Endometrium (tissue), 2 donors: ENCODE measurements at regions not wholly inside any gene's neighbourhood (a gene's known extent, or its start where the extent isn't known, plus 50 kb on each side); places are given as distances from the start of the nearest gene placed in this dataset.
A peak's percentile ranks its signal among the peaks of the same experiment; 100 is the strongest.
"Not testable (repeated sequence)": the region's sequence is repeated elsewhere in the genome, so short reads cannot be mapped to it uniquely, and the experiment has no call there.

Experiments
- FAIRE-seq: peaks from 2 replicates; lab custom pipeline; 2012; peaks lifted over from hg19 to GRCh38; lab: Jason Lieb, UNC
- donor health status: control.
- donor health status: control.

GRCh38 chr4:133320576-133321170 lies 171.6 kb downstream of the PCDH10 start:
- FAIRE-seq, result peak; percentile 46

DNA sequence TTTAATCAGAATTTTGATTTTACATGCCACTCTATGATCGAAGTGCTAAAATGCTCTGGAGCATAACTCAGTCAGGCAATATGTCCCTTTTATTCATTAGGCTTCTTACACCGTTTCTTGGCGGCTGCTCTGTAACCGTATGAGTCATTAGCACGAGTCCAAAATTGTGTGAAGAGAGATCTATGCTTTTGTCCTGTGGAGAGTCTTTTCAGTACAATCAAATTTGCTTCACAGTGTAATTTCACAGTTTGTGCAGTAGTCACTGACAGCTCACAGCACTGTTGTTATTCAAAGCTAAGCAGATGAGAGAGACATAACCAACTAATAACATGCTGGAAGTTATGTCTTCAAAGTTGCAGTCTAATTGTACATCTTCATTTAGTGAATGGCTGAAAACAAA lies 167.8 kb downstream of the PCDH10 start:
- no peak for FAIRE-seq

GRCh38 chr4:133314991-133315390 lies 165.9 kb downstream of the PCDH10 start:
- FAIRE-seq, result no peak

GRCh38 chr4:133287396-133287795 lies 138.3 kb downstream of the PCDH10 start:
- no peak for FAIRE-seq

DNA sequence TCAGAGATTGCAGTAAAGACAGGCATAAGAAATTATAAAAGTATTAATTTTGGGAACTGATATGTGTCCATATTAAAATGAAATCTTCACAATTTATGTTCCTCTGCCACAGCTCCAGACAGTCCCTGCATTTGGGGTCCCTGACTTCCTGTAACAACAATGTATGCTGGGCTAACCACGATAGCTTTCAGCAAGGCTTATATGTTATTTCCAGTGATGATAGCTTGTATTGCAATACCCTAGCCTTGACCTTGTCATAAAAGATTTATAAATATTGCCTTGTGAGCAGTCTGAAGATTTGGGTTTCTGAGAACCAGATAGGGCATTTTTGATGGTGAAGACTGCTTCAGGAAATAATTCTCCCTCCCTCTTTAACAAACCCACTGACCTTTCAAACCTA lies 129.5 kb downstream of the PCDH10 start:
- no peak for FAIRE-seq

GRCh38 chr4:133277940-133278339 lies 128.8 kb downstream of the PCDH10 start:
- FAIRE-seq, result not testable (repeated sequence)

DNA sequence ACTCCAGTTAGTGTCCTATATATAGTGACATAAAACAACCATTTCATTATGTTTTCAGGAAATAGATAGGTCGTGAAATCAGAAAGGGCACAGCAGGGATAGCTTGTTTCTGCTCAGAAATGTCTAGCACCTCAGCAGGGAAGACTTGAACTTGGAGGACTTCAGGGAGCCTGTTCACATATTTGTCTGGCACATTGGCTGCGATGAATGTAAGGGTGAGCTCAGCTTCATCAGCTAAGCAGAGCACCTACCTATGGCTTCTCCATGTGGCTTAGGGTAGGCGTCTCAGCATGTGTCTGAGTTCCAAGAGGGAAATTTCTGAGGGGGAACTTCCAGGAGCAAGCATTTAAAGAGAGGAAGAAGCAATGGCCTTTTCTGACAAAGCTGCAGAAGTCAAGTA lies 126.2 kb downstream of the PCDH10 start:
- FAIRE-seq, result no peak

GRCh38 chr4:133273401-133273800 lies 124.3 kb downstream of the PCDH10 start:
- FAIRE-seq, result no peak

DNA sequence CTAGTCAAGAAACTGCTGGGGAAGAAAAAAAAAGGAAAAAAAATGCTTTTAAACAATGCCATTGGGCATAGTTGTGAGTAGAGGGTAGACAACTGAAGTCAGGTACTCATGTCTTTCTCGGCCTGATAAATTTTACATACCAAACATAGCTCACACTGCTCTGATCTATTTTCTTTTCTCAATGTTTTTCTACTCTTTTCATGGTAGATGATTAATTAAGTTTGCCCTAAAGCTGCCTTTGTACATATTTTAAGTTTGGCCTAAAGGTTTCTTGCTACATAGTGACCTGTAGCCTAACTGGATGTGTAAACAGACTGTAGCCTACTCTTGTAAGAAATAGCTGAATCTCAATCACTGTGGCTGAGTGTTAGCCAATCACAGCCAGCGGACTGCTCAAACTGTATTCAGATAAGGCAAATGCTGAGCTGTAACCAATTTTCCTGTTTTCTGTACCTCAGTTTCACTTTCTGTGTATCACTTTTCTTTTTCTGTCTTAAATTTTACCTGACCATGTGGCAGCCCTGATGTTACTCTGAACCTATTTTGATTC lies 121.0 kb downstream of the PCDH10 start:
- FAIRE-seq, result no peak

DNA sequence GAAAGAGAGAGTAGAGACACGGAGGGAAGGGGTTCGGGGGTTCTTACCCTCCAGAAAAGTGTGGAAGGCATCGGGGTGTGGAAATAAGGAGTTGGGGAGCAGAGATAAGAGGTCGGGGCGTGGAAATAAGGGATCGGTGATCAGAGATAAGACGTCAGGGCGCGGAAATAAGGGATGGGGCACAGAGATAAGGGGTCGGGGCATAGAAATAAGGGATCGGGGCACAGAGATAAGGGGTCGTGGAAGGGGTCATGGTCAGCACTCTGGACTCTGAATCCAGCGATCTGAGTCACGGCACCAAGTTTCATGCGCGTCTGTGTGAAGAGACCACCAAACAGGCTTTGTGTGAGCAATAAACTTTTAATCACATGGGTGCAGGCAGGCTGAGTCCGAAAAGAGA lies 119.1 kb downstream of the PCDH10 start:
- no peak for FAIRE-seq

DNA sequence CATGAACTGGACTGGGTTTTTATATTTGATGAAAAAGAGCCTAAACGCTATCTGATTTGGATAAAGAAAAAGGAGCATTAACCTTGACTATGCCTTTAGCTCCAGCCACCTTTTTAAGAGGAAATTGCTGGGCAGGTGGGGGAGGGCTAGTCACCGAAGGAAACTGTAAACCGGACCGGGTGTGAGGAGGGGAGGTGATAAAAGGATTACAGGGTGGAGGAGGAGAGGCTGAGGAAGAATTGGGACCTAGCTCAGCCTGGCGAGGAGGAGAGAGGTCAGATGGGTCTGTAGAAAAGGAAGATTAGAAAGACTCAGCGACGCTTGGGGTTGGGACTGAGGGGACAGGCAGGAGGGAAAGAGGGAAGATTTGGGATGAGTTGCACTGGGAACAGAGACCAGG lies 118.4 kb downstream of the PCDH10 start:
- FAIRE-seq, result not testable (repeated sequence)

DNA sequence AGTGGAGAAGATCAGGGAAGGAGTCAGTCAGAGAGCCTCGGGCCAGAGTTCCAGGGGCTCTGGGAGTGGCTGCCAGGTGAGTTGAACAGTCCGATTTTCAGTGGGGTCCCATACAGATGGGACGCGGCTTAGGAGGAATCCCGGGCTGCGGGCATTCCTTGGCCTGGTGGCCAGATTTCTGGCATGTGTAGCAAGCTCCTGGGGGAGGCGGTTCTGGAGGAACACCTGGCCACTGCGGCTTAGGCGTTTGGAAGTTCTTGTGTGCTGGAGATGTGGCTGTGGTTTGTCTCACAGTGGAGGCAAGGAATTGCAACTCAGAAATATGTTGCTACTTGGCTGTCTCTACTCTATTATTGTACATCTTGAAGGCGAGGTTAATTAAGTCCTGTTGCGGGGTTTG lies 117.9 kb downstream of the PCDH10 start:
- not testable (repeated sequence) for FAIRE-seq

- not testable (repeated sequence) for FAIRE-seq
Measured at GRCh38 chr4:133264251-133264650, 115.2 kb downstream of the PCDH10 start.

- no peak for FAIRE-seq
Measured at GRCh38 chr4:133263104-133263503, 114.0 kb downstream of the PCDH10 start.

- FAIRE-seq, result no peak
Measured at GRCh38 chr4:133247861-133248260, 98.8 kb downstream of the PCDH10 start.

DNA sequence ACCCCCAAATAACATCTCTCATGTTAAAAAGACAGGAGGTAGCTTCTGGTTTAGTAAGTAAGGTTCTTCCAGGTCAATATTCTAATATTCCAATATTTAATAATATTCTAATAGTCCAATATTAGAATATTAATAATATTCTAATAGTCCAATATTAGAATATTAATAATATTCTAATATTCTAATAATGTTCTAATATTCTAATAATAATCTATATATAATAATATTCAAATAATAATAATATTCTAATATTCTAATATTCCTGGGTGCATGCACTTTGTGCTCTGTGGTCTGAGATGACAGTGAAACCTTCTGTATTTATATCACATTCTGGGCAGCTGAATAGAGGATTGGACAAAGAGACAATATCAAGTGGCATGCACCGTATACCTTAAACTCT lies 96.1 kb downstream of the PCDH10 start:
- FAIRE-seq, result peak; percentile 84
